Astrocyte (in vitro differentiated cells and primary cell): ENCODE measurements at regions not wholly inside any gene's neighbourhood (a gene's known extent, or its start where the extent isn't known, plus 50 kb on each side); places are given as distances from the start of the nearest gene placed in this dataset.

ENCODE experiments used
- DNase-seq: peaks from one replicate; pipeline ENCODE4 v3.0.0-alpha.2; 2010; ENCODE audit warnings: low read depth
- FAIRE-seq: peaks from 2 replicates; lab custom pipeline; 2011; peaks lifted over from hg19 to GRCh38; lab: Jason Lieb, UNC
- H2AFZ ChIP-seq: 2 replicates; pipeline ENCODE4 v1.6.0; 2012; ENCODE audit warnings: low read depth, low read length, inconsistent platforms
- H3K27ac ChIP-seq: 2 replicates; pipeline ENCODE4 v1.5.1; 2011; ENCODE audit warnings: low read depth, low read length, inconsistent platforms
- H3K27me3 ChIP-seq: 2 replicates; pipeline ENCODE4 v1.6.0; 2011; ENCODE audit warnings: low read length, inconsistent platforms; ENCODE audit not compliant: insufficient read depth
- H3K36me3 ChIP-seq: 2 replicates; pipeline ENCODE4 v1.5.1; 2011; ENCODE audit warnings: low read length, inconsistent platforms; ENCODE audit not compliant: insufficient read depth
- H3K4me1 ChIP-seq: 2 replicates; pipeline ENCODE4 v1.5.1; 2011; ENCODE audit warnings: low read length, inconsistent platforms; ENCODE audit not compliant: insufficient read depth
- H3K4me2 ChIP-seq: 2 replicates; pipeline ENCODE4 v1.6.0; 2012; ENCODE audit warnings: low read length, inconsistent platforms
- H3K4me3 ChIP-seq: 2 replicates; pipeline ENCODE4 v1.5.1; 2011; ENCODE audit warnings: low read depth, mild to moderate bottlenecking, low read length, inconsistent platforms; ENCODE audit not compliant: insufficient read depth
- H3K79me2 ChIP-seq: 2 replicates; pipeline ENCODE4 v1.6.0; 2012; ENCODE audit warnings: mild to moderate bottlenecking, low read length, inconsistent platforms; ENCODE audit not compliant: insufficient read depth
- H3K9ac ChIP-seq: 2 replicates; pipeline ENCODE4 v1.6.0; 2012; ENCODE audit warnings: mild to moderate bottlenecking, low read length, inconsistent platforms
- H3K9me3 ChIP-seq: 2 replicates; pipeline ENCODE4 v1.5.1; 2012; ENCODE audit warnings: low read depth, mild to moderate bottlenecking, low read length, inconsistent platforms; ENCODE audit not compliant: insufficient read depth
- H4K20me1 ChIP-seq: 2 replicates; pipeline ENCODE4 v1.6.0; 2012; ENCODE audit warnings: low read length, inconsistent platforms; ENCODE audit not compliant: insufficient read depth
- H3K27ac Mint-ChIP-seq: one replicate; pipeline ENCODE4 v1.8.0; 2021; ENCODE audit warnings: mild to moderate bottlenecking, mixed read lengths; ENCODE audit not compliant: unreplicated experiment
- H3K27me3 Mint-ChIP-seq: one replicate; pipeline ENCODE4 v1.8.0; 2021; ENCODE audit warnings: low read depth, mixed read lengths; ENCODE audit not compliant: unreplicated experiment
- H3K36me3 Mint-ChIP-seq: one replicate; pipeline ENCODE4 v1.8.0; 2021; ENCODE audit warnings: low read depth, mixed read lengths; ENCODE audit not compliant: unreplicated experiment
- H3K4me1 Mint-ChIP-seq: one replicate; pipeline ENCODE4 v1.8.0; 2021; ENCODE audit warnings: low read depth, mixed read lengths; ENCODE audit not compliant: unreplicated experiment
- H3K4me3 Mint-ChIP-seq: one replicate; pipeline ENCODE4 v1.8.0; 2021; ENCODE audit warnings: mild to moderate bottlenecking, moderate library complexity, mixed read lengths; ENCODE audit not compliant: unreplicated experiment
- H3K9me3 Mint-ChIP-seq: one replicate; pipeline ENCODE4 v1.8.0; 2021; ENCODE audit warnings: mild to moderate bottlenecking, mixed read lengths; ENCODE audit not compliant: unreplicated experiment
- EZH2 ChIP-seq: IDR thresholded peaks from 2 replicates; pipeline ENCODE4 v1.6.1; 2012; ENCODE audit warnings: mild to moderate bottlenecking, low read length, inconsistent platforms; ENCODE audit not compliant: insufficient read depth
- TF ChIP-seq, protein P1 (sequence below): IDR thresholded peaks from 2 replicates; pipeline ENCODE4 v1.5.1; 2011; ENCODE audit warnings: low read depth, mild to moderate bottlenecking, inconsistent platforms, low read length, moderate library complexity; ENCODE audit not compliant: insufficient read depth

DNA sequence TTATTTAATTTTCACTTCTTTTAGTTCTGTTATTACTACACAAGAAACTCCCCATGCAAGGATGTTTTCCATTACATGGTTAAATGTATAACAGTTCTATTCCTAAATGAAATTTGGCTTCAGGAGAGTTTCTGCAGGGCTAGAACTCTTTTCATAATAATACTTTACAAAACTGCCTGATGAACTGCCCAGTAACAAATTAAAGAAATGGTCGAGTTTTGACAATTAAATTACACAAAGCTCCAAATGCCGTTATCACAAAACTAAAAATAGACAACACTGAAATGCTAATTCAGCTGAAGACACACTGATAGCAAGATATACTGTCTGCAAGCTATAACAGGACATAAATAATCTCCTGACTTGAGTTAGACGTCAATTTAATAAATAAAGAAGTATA is 435.2 kb upstream of the CCDC54 start:
- Histone ChIP-seq H4K20me1 (no peaks in the 10 kb centered on the region), H3K4me2 (no peak overlapping the region), H2AFZ (no peak overlapping the region), H3K36me3 (no peaks in the 10 kb centered on the region), H3K27ac (no peak overlapping the region), H3K79me2 (no peaks in the 10 kb centered on the region), H3K9ac (no peak overlapping the region), H3K4me3 (no peak overlapping the region), H3K27me3 (no peaks in the 10 kb centered on the region), H3K9me3 (no peaks in the 10 kb centered on the region), H3K4me1 (no peaks in the 10 kb centered on the region)
- H3K27me3 Mint-ChIP-seq, result no peaks in the 10 kb centered on the region
- H3K27ac Mint-ChIP-seq, result no peak overlapping the region
- H3K36me3 Mint-ChIP-seq, result no peaks in the 10 kb centered on the region
- H3K4me3 Mint-ChIP-seq, result no peak overlapping the region
- no peak for FAIRE-seq
- DNase-seq, result no peak
- peaks cover 2% of the 10 kb centered on the region for H3K9me3 Mint-ChIP-seq
- H3K4me1 Mint-ChIP-seq, result no peaks in the 10 kb centered on the region
- no peak for TF ChIP-seq EZH2
- TF ChIP-seq, protein P1, sequence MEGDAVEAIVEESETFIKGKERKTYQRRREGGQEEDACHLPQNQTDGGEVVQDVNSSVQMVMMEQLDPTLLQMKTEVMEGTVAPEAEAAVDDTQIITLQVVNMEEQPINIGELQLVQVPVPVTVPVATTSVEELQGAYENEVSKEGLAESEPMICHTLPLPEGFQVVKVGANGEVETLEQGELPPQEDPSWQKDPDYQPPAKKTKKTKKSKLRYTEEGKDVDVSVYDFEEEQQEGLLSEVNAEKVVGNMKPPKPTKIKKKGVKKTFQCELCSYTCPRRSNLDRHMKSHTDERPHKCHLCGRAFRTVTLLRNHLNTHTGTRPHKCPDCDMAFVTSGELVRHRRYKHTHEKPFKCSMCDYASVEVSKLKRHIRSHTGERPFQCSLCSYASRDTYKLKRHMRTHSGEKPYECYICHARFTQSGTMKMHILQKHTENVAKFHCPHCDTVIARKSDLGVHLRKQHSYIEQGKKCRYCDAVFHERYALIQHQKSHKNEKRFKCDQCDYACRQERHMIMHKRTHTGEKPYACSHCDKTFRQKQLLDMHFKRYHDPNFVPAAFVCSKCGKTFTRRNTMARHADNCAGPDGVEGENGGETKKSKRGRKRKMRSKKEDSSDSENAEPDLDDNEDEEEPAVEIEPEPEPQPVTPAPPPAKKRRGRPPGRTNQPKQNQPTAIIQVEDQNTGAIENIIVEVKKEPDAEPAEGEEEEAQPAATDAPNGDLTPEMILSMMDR, result no peak

DNA sequence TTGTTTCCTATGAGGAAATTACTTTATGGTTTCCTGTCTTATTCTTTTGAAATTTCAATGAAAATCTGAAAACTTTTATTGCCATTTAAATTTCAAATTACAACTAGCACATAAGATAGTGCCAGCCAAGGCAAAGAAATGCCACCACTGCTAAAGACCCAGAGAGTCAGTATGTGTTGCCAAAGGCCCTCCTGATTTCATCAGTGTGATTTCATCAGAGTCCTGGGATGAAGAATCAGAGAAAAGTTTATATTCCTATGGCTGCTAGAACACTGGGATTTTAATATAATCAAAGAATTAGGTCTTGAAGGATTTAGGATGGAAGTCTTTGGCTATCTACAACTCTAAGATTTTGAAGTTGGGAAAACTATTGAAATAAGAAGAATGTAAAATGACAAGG is 434.2 kb upstream of the CCDC54 start:
- Histone ChIP-seq H3K4me3 (no peak overlapping the region), H3K79me2 (no peaks in the 10 kb centered on the region), H3K9ac (no peak overlapping the region), H3K36me3 (no peaks in the 10 kb centered on the region), H3K9me3 (no peaks in the 10 kb centered on the region), H3K4me1 (no peaks in the 10 kb centered on the region), H2AFZ (no peak overlapping the region), H4K20me1 (no peaks in the 10 kb centered on the region), H3K4me2 (no peak overlapping the region), H3K27ac (no peak overlapping the region), H3K27me3 (no peaks in the 10 kb centered on the region)
- no peak for DNase-seq
- TF ChIP-seq EZH2, result no peak
- TF ChIP-seq, protein P1, result no peak
- Mint-ChIP-seq H3K36me3 (no peaks in the 10 kb centered on the region), H3K27me3 (no peaks in the 10 kb centered on the region), H3K9me3 (peaks cover 2% of the 10 kb centered on the region), H3K27ac (no peak overlapping the region), H3K4me1 (no peaks in the 10 kb centered on the region), H3K4me3 (no peak overlapping the region)
- no peak for FAIRE-seq

DNA sequence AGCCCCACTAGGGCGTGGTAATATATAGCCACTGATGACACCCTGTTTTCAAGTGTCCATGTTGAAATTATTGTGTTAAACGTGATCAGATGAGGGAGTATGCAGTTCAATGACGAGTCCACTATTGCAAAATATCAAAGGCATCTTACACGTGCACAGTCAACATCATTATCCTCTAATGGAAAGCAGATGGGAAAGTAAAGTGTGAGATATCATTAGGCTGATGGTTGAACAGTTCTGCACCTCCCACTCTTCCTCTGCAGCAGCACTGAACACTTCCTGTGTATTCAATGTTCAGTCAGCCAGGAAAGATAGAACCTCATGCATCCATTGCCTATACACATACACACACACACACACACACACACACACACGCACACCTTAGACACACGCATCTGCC is 431.8 kb upstream of the CCDC54 start:
- H3K4me3 Mint-ChIP-seq, result no peak overlapping the region
- Histone ChIP-seq H4K20me1 (no peaks in the 10 kb centered on the region), H3K36me3 (no peaks in the 10 kb centered on the region), H3K27ac (no peak overlapping the region), H3K4me2 (no peak overlapping the region), H3K79me2 (no peaks in the 10 kb centered on the region), H2AFZ (no peak overlapping the region), H3K9me3 (no peaks in the 10 kb centered on the region), H3K9ac (no peak overlapping the region), H3K4me1 (no peaks in the 10 kb centered on the region), H3K27me3 (no peaks in the 10 kb centered on the region), H3K4me3 (no peak overlapping the region)
- no peak for DNase-seq
- no peaks in the 10 kb centered on the region for H3K27me3 Mint-ChIP-seq
- H3K27ac Mint-ChIP-seq, result no peak overlapping the region
- H3K36me3 Mint-ChIP-seq, result no peaks in the 10 kb centered on the region
- TF ChIP-seq, protein P1, result no peak
- TF ChIP-seq EZH2, result no peak
- FAIRE-seq, result no peak
- H3K4me1 Mint-ChIP-seq, result no peaks in the 10 kb centered on the region
- H3K9me3 Mint-ChIP-seq, result no peaks in the 10 kb centered on the region
